ENCODE measurements at regions not wholly inside any gene's neighbourhood (a gene's known extent, or its start where the extent isn't known, plus 50 kb on each side); places are given as distances from the start of the nearest gene placed in this dataset.
A peak's percentile ranks its signal among the peaks of the same experiment; 100 is the strongest.

- Histone ChIP-seq H3K4me1 (peaks cover 0 to 22% (median 2%) of the 10 kb centered on the region in 12 donors), H3K27me3 (no peaks in the 10 kb centered on the region), H3K4me3 (no peak overlapping the region), H3K9me3 (peaks cover 0 to 3% (median 0%) of the 10 kb centered on the region in 12 donors), H3K27ac (no peak overlapping the region), H3K36me3 (no peaks in the 10 kb centered on the region)
- 89 to 96% (median 92%) methylated on average over 3 of the region's 3 CpGs for WGBS, 4 donors
- no peak for ATAC-seq
- no peak for TF ChIP-seq CTCF (IDR thresholded peaks at IDR 0.05)
- no peak for TF ChIP-seq POLR2A (IDR thresholded peaks at IDR 0.05)
- intact Hi-C loops (cut with DNase I), result loop anchor here in 1 of 10 donors (5.0 kb wide), 1 partner anchor 186 kb away; no protein-coding TSS in a partner anchor
- no peak for DNase-seq
Observed at GRCh38 chr12:75840994-75841355, 190.6 kb downstream of the PHLDA1 start.

GRCh38 chr12:75838309-75838708 lies 193.3 kb downstream of the PHLDA1 start:
- DNase-seq (no peak), ATAC-seq (no peak)
- 71 to 90% (median 75%) methylated on average over 3 of the region's 3 CpGs for WGBS, 4 donors
- intact Hi-C loops (cut with DNase I), result loop anchor here in 1 of 10 donors (10.0 kb wide), 1 partner anchor 96 kb away; no protein-coding TSS in a partner anchor
- TF ChIP-seq POLR2A (IDR thresholded peaks at IDR 0.05), result no peak
- TF ChIP-seq CTCF (IDR thresholded peaks at IDR 0.05), result no peak
- Histone ChIP-seq H3K9me3 (no peaks in the 10 kb centered on the region), H3K4me3 (no peak overlapping the region), H3K36me3 (no peaks in the 10 kb centered on the region), H3K4me1 (peaks cover 0 to 13% (median 3%) of the 10 kb centered on the region in 12 donors), H3K27ac (no peak overlapping the region), H3K27me3 (no peaks in the 10 kb centered on the region)

- ATAC-seq (peak in 3 of 4 donors; percentile 33 to 52 (median 38)), DNase-seq (peak in 3 of 5 donors; percentile 20 to 68 (median 30))
- no peak for TF ChIP-seq CTCF (IDR thresholded peaks at IDR 0.05)
- TF ChIP-seq POLR2A (IDR thresholded peaks at IDR 0.05), result no peak
- WGBS, 4 donors, result 66 to 69% (median 69%) methylated on average over 2 of the region's 2 CpGs
- H3K4me3 ChIP-seq, result no peak overlapping the region
- H3K4me1 ChIP-seq, result peaks cover 0 to 13% (median 3%) of the 10 kb centered on the region in 12 donors
- H3K9me3 ChIP-seq, result no peaks in the 10 kb centered on the region
- peak overlapping the region in 1 of 12 donors; percentile 18 for H3K27ac ChIP-seq
- no peaks in the 10 kb centered on the region for H3K27me3 ChIP-seq
- intact Hi-C loops (cut with DNase I), result loop anchor here in 1 of 10 donors (10.0 kb wide), 1 partner anchor 97 kb away; no protein-coding TSS in a partner anchor
- H3K36me3 ChIP-seq, result no peaks in the 10 kb centered on the region
Observed at GRCh38 chr12:75837700-75838099, 193.9 kb downstream of the PHLDA1 start.

- TF ChIP-seq POLR2A (IDR thresholded peaks at IDR 0.05) (no peak), CTCF (IDR thresholded peaks at IDR 0.05) (no peak)
- peaks cover 0 to 19% (median 4%) of the 10 kb centered on the region in 12 donors for H3K4me1 ChIP-seq
- H3K36me3 ChIP-seq, result no peaks in the 10 kb centered on the region
- H3K27ac ChIP-seq, result peak overlapping the region in 4 of 12 donors; percentile 4 to 36 (median 30)
- no peak overlapping the region for H3K4me3 ChIP-seq
- H3K9me3 ChIP-seq, result no peaks in the 10 kb centered on the region
- intact Hi-C loops (cut with DNase I), result loop anchor here in 1 of 10 donors (10.0 kb wide), 1 partner anchor 98 kb away; no protein-coding TSS in a partner anchor
- no peaks in the 10 kb centered on the region for H3K27me3 ChIP-seq
- DNase-seq (no peak), ATAC-seq (peak in 1 of 4 donors; percentile 29)
Observed at GRCh38 chr12:75836533-75836932, 195.0 kb downstream of the PHLDA1 start.

All from heart left ventricle (tissue), 16 donors.